ENCODE measurements at regions not wholly inside any gene's neighbourhood (a gene's known extent, or its start where the extent isn't known, plus 50 kb on each side); places are given as distances from the start of the nearest gene placed in this dataset.

DNA sequence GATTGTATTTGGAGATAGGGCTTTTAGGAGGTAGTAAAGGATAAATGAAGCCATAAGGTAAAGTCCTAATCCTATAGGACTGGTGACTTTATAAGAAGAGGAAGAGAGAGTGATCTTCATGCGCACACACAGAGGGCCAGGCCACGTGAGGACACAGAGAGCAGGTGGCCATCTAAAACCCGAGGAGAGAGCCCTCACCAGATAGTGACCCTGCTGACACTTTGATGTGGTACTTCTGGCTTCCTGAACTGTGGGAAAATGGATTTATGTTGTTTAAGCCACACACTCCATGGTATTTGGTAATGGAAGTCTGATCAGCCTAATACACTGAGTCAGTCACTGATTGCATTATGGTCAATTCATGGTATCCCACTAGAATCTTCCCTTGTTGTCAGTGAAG lies 164.9 kb upstream of the TAPT1 start:
- no peak for DNase-seq (ENCODE audit: low read depth, low spot score)
- Mint-ChIP-seq H3K36me3 (ENCODE audit: low read depth) (peaks cover 9% of the 10 kb centered on the region), H3K4me1 (no peaks in the 10 kb centered on the region), H3K4me3 (no peak overlapping the region), H3K27me3 (ENCODE audit: low read depth) (peaks cover 6% of the 10 kb centered on the region), H3K9me3 (peaks cover 10% of the 10 kb centered on the region), H3K27ac (ENCODE audit: unreplicated experiment) (no peak overlapping the region)
- TF ChIP-seq, protein P1, sequence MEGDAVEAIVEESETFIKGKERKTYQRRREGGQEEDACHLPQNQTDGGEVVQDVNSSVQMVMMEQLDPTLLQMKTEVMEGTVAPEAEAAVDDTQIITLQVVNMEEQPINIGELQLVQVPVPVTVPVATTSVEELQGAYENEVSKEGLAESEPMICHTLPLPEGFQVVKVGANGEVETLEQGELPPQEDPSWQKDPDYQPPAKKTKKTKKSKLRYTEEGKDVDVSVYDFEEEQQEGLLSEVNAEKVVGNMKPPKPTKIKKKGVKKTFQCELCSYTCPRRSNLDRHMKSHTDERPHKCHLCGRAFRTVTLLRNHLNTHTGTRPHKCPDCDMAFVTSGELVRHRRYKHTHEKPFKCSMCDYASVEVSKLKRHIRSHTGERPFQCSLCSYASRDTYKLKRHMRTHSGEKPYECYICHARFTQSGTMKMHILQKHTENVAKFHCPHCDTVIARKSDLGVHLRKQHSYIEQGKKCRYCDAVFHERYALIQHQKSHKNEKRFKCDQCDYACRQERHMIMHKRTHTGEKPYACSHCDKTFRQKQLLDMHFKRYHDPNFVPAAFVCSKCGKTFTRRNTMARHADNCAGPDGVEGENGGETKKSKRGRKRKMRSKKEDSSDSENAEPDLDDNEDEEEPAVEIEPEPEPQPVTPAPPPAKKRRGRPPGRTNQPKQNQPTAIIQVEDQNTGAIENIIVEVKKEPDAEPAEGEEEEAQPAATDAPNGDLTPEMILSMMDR (conservative IDR thresholded peaks at IDR 0.05) = no peak

DNA sequence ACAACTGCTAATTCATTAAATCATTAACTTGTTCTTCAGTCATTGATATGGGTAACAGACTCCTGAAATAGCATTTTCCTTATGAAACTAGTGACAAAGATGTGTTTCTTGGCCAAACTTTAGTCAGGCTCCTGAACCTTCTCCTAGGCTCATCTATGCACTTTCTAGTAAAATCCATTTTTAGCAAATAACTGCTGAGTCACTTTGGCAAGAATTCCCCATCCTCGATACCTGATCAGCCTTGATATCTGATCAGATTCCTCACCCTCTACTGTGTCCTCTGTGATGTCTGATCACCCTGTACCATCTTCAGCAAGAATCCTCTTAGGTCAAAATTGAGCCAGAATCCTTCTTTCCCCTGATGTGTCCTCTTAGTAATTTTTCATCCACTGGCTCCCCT lies 161.2 kb upstream of the TAPT1 start:
- TF ChIP-seq, protein P1 (conservative IDR thresholded peaks at IDR 0.05) = no peak
- no peak overlapping the region for H3K4me3 Mint-ChIP-seq
- DNase-seq (ENCODE audit: low read depth, low spot score) = no peak
- H3K27ac Mint-ChIP-seq (ENCODE audit: unreplicated experiment) = peak overlapping the region; percentile 5
- peaks cover 5% of the 10 kb centered on the region for H3K9me3 Mint-ChIP-seq
- peaks cover 16% of the 10 kb centered on the region for H3K4me1 Mint-ChIP-seq
- H3K36me3 Mint-ChIP-seq (ENCODE audit: low read depth) = peaks cover 2% of the 10 kb centered on the region
- peaks cover 6% of the 10 kb centered on the region for H3K27me3 Mint-ChIP-seq (ENCODE audit: low read depth)

DNA sequence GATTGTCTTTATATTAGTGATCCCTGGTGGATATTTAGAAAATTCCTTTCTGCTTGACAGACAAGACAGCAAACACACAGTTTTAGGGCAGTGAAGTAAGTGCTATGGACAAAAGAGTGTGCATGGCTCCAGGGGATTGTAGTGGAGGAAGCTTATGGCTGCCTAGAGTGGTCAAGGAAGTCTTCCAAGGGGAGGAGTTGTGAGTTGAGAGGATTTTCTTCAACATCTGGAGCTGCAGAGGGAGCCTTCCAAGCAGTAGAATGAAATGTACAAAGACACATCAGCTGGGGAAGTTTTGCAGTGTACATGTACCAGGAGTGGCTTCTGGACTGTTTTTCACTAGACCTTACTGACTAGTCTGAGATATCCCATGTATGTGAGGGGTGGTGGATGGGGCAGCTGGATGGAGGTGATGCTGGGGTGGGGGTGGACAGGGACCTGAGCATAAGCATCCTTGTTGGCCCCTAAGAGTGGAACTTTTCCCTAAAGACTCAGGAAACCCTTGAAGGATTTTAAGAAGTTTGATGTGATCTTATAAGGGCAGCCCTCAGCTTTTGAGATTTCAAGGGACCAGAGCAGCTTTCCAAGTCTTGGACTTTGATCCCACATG lies 160.5 kb upstream of the TAPT1 start:
- no peak for DNase-seq (ENCODE audit: low read depth, low spot score)
- Mint-ChIP-seq H3K4me3 (no peak overlapping the region), H3K36me3 (ENCODE audit: low read depth) (peaks cover 2% of the 10 kb centered on the region), H3K27me3 (ENCODE audit: low read depth) (peaks cover 6% of the 10 kb centered on the region), H3K9me3 (peaks cover 3% of the 10 kb centered on the region), H3K4me1 (peaks cover 20% of the 10 kb centered on the region), H3K27ac (ENCODE audit: unreplicated experiment) (no peak overlapping the region)
- TF ChIP-seq, protein P1 (conservative IDR thresholded peaks at IDR 0.05) = no peak

DNA sequence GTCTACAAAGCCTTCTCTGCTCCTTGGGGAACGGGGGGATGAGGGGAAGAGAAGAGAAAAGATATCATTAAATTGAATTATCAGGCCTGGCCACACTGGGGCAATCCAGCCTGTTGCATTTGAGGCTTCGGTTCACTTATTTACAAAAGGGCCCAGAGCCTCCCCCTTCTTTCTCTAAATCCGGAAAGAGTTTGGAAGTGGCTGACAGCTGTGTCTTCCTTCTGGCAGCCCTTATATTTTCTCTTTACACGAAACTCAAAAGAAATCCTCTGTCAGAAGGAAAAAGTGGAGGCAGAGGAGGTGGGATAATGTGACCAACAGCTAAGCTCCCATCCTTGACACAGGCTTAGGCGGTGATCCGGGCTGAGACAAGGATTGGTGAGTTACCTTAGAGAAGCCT lies 158.3 kb upstream of the TAPT1 start:
- Mint-ChIP-seq H3K4me1 (peaks cover 20% of the 10 kb centered on the region), H3K27me3 (ENCODE audit: low read depth) (no peaks in the 10 kb centered on the region), H3K27ac (ENCODE audit: unreplicated experiment) (no peak overlapping the region), H3K36me3 (ENCODE audit: low read depth) (no peaks in the 10 kb centered on the region), H3K4me3 (no peak overlapping the region), H3K9me3 (peaks cover 3% of the 10 kb centered on the region)
- no peak for DNase-seq (ENCODE audit: low read depth, low spot score)
- TF ChIP-seq, protein P1 (conservative IDR thresholded peaks at IDR 0.05) = no peak

DNA sequence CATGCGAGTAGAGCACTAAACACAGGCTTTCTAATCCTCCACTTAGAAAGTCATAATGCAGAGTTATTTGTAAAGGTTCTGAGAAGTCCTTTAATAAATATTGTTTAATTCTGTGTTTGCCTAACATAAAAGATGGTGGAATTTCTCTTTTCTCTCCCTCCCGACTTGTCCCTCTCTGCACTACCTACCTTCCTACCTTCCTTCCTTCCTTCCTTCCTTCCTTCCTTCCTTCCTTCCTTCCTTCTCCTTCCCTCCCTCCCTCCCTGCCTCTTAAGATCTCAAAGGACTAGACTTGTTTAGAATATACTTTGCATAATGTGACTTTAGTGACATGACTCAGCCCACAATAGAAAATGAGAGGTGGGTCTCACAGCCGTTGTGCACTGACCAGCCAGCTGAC lies 156.3 kb upstream of the TAPT1 start:
- no peaks in the 10 kb centered on the region for H3K9me3 Mint-ChIP-seq
- H3K27me3 Mint-ChIP-seq (ENCODE audit: low read depth) = no peaks in the 10 kb centered on the region
- no peak overlapping the region for H3K27ac Mint-ChIP-seq (ENCODE audit: unreplicated experiment)
- no peak overlapping the region for H3K4me3 Mint-ChIP-seq
- H3K36me3 Mint-ChIP-seq (ENCODE audit: low read depth) = no peaks in the 10 kb centered on the region
- DNase-seq (ENCODE audit: low read depth, low spot score) = no peak
- H3K4me1 Mint-ChIP-seq = peaks cover 30% of the 10 kb centered on the region
- TF ChIP-seq, protein P1 (conservative IDR thresholded peaks at IDR 0.05) = no peak
